HG03060 (cell line): ENCODE measurements at regions not wholly inside any gene's neighbourhood (a gene's known extent, or its start where the extent isn't known, plus 50 kb on each side); places are given as distances from the start of the nearest gene placed in this dataset.
"Not testable (repeated sequence)": the region's sequence is repeated elsewhere in the genome, so short reads cannot be mapped to it uniquely, and the experiment has no call there.

ENCODE experiments used
- ATAC-seq: cut with Tn5 transposase; IDR thresholded peaks from one replicate; pipeline ENCODE4 v1.9.1; 2021; ENCODE audit warnings: low read depth, moderate number of reproducible peaks; ENCODE audit not compliant: unreplicated experiment

DNA sequence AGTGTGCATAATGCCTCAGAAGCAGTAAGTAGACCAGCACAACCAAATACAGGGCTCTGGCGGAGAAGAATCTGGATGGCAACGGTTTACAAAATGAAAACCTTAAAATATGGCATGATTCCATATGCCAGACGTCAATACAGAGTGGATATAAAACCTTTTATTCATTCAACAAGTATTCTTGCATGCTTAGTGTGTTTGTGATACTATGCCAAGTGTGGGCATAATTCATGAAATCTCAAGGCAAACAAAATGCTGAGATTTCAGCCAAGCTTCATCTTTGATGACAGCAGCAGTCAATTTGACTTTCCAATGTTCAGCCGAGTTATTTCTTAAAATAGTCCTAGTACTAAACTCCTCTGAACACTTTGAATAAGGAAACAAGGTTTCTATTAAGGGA lies 119.4 kb downstream of the CD24 start:
- ATAC-seq: no peak

- no peak for ATAC-seq
Measured at GRCh38 chr6:106849676-106850332, 124.7 kb downstream of the CD24 start.

DNA sequence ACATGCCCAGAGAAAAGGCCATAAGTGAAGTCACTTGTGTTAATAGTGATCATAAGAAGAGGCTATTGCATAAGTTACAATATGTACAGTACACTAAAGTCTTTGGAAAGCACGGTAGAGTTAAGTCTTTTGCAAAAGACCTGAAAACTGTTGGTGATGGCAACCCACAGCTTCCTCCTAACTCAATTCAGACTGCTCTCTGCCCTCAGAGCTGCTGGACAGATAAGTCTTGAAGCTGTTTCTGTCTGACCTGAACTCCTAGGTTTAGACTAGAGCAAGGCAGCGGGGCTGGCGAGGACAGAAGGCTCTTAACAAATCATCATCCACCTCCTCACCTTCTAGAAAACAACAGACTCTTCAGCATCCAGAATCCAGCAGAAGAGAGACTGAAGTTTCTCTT lies 125.4 kb downstream of the CD24 start:
- ATAC-seq: no peak

DNA sequence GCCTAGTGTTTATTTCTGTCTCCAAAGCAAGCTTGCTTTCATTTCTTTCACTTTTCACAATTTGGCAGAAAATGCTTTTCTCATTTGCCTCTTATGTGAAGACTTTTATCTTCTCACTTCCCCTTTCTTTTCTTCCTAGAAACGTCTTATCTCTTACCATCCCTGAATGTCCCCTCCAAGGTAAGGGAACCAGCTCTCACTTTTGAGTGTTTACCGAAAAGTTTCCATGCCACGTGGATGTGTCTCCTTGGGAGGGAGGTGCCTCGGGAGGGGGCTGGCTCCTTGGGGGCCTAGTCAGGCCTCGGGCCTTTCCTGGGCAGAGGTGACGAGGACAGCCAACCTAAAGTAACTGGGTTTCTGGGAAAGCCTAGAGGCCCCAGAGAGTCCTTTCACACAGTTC lies 127.4 kb downstream of the CD24 start:
- ATAC-seq: no peak

DNA sequence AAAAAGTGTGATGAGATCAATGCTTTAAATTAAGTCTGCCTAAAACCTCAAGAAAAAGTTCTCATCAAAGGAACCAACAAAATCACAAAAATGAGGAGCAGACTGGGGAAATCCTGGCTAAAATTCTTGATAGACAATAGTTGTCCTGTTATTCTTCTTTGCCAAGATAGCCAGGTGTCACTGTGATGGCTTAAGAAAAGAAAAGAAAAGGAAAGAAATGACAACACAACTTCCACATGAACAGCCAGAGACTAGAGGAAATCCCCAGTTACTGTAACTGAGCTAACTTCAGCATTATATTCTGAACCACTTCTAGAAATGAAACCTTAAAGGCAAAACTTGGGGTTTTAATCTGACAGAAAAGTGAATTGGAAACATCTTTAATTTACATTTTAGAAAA lies 129.6 kb downstream of the CD24 start:
- peak; percentile 51 for ATAC-seq

GRCh38 chr6:106832766-106833510 lies 141.6 kb downstream of the CD24 start:
- no peak for ATAC-seq

DNA sequence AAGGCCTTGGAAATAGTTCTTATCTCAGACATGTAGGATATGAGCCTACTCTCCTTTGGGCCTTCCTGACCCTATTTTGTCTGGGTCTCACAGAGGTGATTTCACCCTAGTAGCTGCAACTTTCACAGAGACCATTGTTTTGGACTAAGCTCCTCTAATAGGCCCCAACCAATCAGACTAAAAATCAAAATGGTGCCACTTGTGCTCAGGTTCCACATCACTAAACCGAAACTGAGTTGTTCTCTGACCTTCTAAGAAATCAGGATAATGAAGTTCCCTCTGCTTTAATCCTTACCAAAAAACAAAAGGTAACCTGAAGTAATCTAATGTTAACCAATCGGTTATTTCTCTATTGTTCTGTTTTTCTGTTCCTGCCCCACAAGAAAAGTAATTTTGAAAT lies 143.6 kb downstream of the CD24 start:
- no peak for ATAC-seq

DNA sequence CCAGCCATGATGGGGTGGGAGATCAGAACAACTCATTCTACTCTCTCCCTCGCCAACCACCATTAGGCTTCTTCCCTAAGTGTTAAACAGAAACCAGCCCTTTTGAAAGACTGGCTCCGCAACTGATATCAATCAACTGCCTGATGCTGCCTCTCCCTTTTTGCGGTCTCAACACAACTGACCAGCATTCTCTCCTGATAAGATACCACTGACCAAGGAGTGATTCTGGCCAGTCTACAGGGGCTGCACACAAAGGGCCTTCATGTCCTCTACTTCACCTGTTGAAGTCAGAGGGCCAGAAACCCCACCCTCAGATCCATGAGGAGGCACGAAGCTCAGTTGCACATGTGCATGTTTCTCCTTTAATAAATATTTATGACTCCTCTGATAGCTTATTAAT lies 145.1 kb downstream of the CD24 start:
- no peak for ATAC-seq

GRCh38 chr6:106827081-106827480 lies 147.4 kb downstream of the CD24 start:
- ATAC-seq: no peak

- no peak for ATAC-seq
Measured at GRCh38 chr6:106825156-106825555, 149.4 kb downstream of the CD24 start.

GRCh38 chr6:106823732-106824351 lies 150.7 kb downstream of the CD24 start:
- ATAC-seq: no peak

- ATAC-seq: no peak
Measured at GRCh38 chr6:106823058-106823457, 151.5 kb downstream of the CD24 start.

DNA sequence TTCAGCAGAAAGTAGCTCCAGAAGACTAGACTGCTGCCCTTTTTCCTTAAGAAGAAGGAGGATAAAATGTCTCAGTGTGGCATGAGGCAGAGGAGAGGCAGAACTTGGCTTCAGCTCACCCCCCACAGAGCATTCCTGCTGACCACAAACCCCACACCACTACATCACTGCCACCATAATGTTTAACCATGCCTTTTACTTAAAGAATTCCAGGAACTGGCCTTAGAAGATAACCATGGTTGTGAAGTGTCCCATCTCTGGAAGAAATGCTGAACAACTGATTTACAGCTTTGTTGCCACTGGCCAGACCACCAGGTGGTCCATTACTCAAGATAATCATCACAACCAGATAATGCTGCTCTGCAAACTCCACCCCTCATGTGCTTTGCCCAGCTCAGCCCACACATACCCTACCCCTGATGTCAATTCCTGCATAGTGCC lies 154.1 kb downstream of the CD24 start:
- ATAC-seq: no peak

- ATAC-seq: no peak
Measured at GRCh38 chr6:106811088-106811686, 163.3 kb downstream of the CD24 start.

- ATAC-seq: no peak
Measured at GRCh38 chr6:106808758-106809157, 165.8 kb downstream of the CD24 start.

- no peak for ATAC-seq
Measured at GRCh38 chr6:106807947-106808611, 166.4 kb downstream of the CD24 start.

- not testable (repeated sequence) for ATAC-seq
Measured at GRCh38 chr6:106806253-106806652, 168.3 kb downstream of the CD24 start.

DNA sequence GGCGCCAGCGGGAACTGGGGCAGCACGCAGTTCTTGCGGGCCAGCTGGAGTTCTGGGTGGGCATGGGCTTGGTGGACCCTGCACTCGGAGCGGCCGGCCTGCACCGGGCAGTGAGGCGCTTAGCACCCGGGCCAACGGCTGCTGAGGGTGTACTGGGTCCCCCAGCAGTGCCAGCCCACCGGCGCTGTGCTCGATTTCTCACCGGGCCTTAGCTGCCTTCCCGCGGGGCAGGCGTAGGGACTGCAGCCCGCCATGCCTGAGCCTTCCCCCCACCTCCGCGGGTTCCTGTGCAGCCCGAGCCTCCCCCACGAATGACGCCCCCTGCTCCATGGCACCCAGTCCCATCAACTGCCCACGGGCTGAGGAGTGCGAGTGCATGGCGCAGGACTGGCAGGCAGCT lies 168.8 kb downstream of the CD24 start:
- ATAC-seq: no peak

- no peak for ATAC-seq
Measured at GRCh38 chr6:106804346-106805335, 169.9 kb downstream of the CD24 start.

- no peak for ATAC-seq
Measured at GRCh38 chr6:106803188-106803587, 171.3 kb downstream of the CD24 start.
